ENCODE measurements at regions not wholly inside any gene's neighbourhood (a gene's known extent, or its start where the extent isn't known, plus 50 kb on each side); places are given as distances from the start of the nearest gene placed in this dataset.

GRCh38 chr4:64776820-64777219 lies 367.6 kb upstream of the TECRL start:
- POLR2A ChIA-PET (ENCODE audit: unreplicated experiment), result no interaction called here
- TF ChIP-seq MAFK (IDR thresholded peaks at IDR 0.05; ENCODE audit: low read depth, low read length), result peak; percentile 81
- no peak for TF ChIP-seq NFE2L2 (IDR thresholded peaks at IDR 0.05; ENCODE audit: low read depth, low read length)
- no peak for TF ChIP-seq ELK1 (IDR thresholded peaks at IDR 0.05; ENCODE audit: borderline replicate concordance, low read depth, low read length)

More at GRCh38 chr4:64776820-64777219, 367.6 kb upstream of the TECRL start:
- H3K18ac ChIP-seq (ENCODE audit: low read depth, low read length), result no peak overlapping the region
- intact Hi-C loops (cut with micrococcal nuclease), result no loop called here
- H3K27ac ChIP-seq (ENCODE audit: insufficient read depth, low read length), result no peak overlapping the region
- no peak overlapping the region for H2AFZ ChIP-seq (replicated peaks; ENCODE audit: low read length, poor library complexity)
- H2AK5ac ChIP-seq (ENCODE audit: low read depth, low read length), result no peak overlapping the region
- H3K36me3 ChIP-seq (ENCODE audit: control insufficient read depth, insufficient read depth, low read length), result no peaks in the 10 kb centered on the region
- no peak overlapping the region for H3K9ac ChIP-seq (ENCODE audit: low read depth, low read length)
- no peak overlapping the region for H4K91ac ChIP-seq (ENCODE audit: insufficient read depth, low read depth, low read length)
- H2AK9ac ChIP-seq (replicated peaks; ENCODE audit: low read depth, low read length, poor library complexity), result no peak overlapping the region
- H2BK120ac ChIP-seq (ENCODE audit: low read depth, low read length), result no peak overlapping the region
- no peaks in the 10 kb centered on the region for H3K9me1 ChIP-seq (ENCODE audit: insufficient read depth, low read length)
- in situ Hi-C loops (cut with MboI; ENCODE audit: low sequenced_read_pairs), result no loop called here
- no peak overlapping the region for H3K56ac ChIP-seq (ENCODE audit: extremely low read depth, insufficient read depth, low read length)
- DNase-seq (no peak), ATAC-seq (ENCODE audit: low read depth) (no peak)
- CTCF ChIA-PET, result no interaction called here
- no peak overlapping the region for H2BK20ac ChIP-seq (ENCODE audit: low read depth, low read length)
- BruUV-seq (replicated peaks), result no TSS peak
- 0 out of 2 replicates have a peak, but pooled peaks cover 1% of the 10 kb centered on the region for H3K9me3 ChIP-seq (ENCODE audit: control insufficient read depth, insufficient read depth, low read length)
- no peak overlapping the region for H4K5ac ChIP-seq (ENCODE audit: low read depth, low read length)
- no peaks in the 10 kb centered on the region for H3K79me1 ChIP-seq (ENCODE audit: low read depth in 1 of 2, low read length in 2 of 2)
- no peak overlapping the region for H3K4me3 ChIP-seq (ENCODE audit: insufficient read depth, low read depth, low read length)
- H4K20me1 ChIP-seq (ENCODE audit: insufficient read depth, low read length), result no peaks in the 10 kb centered on the region
- H2BK15ac ChIP-seq (ENCODE audit: low read depth, low read length), result no peak overlapping the region
- H3K4me2 ChIP-seq (ENCODE audit: low read depth, low read length), result no peak overlapping the region
- no peak overlapping the region for H3K23ac ChIP-seq (ENCODE audit: low read depth, low read length)
- dilution Hi-C loops (cut with HindIII; ENCODE audit: low sequenced_read_pairs, unreplicated experiment), result no loop called here
- no peak overlapping the region for H4K8ac ChIP-seq (ENCODE audit: low read depth in 2 of 2, low read length in 2 of 2)
- H3K27me3 ChIP-seq (ENCODE audit: control insufficient read depth, insufficient read depth, low read length), result no peaks in the 10 kb centered on the region
- no peak overlapping the region for H2BK5ac ChIP-seq (ENCODE audit: low read depth, low read length, poor library complexity, severe bottlenecking)
- H3K14ac ChIP-seq (replicated peaks; ENCODE audit: low read depth, low read length), result no peak overlapping the region
- H3K4ac ChIP-seq (ENCODE audit: low read depth, low read length), result no peak overlapping the region
- no peaks in the 10 kb centered on the region for H3K4me1 ChIP-seq (ENCODE audit: control insufficient read depth, insufficient read depth, low read length)
- WGBS, 2 experiments (ENCODE audit: extremely low coverage in 2 of 2, insufficient read length in 1 of 2), result no CpG with 5 or more reads among the region's 2 CpGs

Data from IMR-90 (cell line).